ENCODE measurements at regions not wholly inside any gene's neighbourhood (a gene's known extent, or its start where the extent isn't known, plus 50 kb on each side); places are given as distances from the start of the nearest gene placed in this dataset.
"Not testable (repeated sequence)": the region's sequence is repeated elsewhere in the genome, so short reads cannot be mapped to it uniquely, and the experiment has no call there.

- DNase-seq, result no peak
These were observed 859.1 kb upstream of the ACVR2A start for GRCh38 chr2:146985753-146986152.

GRCh38 chr2:146984014-146984413 lies 860.8 kb upstream of the ACVR2A start:
- in situ Hi-C loops (cut with HindIII; ENCODE audit: low pct_ligation_motif_present, low pct_unique_long_range_greater_than_20kb, low sequenced_read_pairs), result no loop called here
- DNase-seq, result no peak

More at GRCh38 chr2:146985753-146986152, 859.1 kb upstream of the ACVR2A start:
- in situ Hi-C loops (cut with HindIII; ENCODE audit: low pct_ligation_motif_present, low pct_unique_long_range_greater_than_20kb, low sequenced_read_pairs), result no loop called here

- in situ Hi-C loops (cut with HindIII; ENCODE audit: low pct_ligation_motif_present, low pct_unique_long_range_greater_than_20kb, low sequenced_read_pairs), result no loop called here
- DNase-seq, result no peak
These were observed 862.4 kb upstream of the ACVR2A start for GRCh38 chr2:146982393-146982846.

GRCh38 chr2:146981921-146982320 lies 862.9 kb upstream of the ACVR2A start:
- DNase-seq, result no peak
- in situ Hi-C loops (cut with HindIII; ENCODE audit: low pct_ligation_motif_present, low pct_unique_long_range_greater_than_20kb, low sequenced_read_pairs), result no loop called here

DNA sequence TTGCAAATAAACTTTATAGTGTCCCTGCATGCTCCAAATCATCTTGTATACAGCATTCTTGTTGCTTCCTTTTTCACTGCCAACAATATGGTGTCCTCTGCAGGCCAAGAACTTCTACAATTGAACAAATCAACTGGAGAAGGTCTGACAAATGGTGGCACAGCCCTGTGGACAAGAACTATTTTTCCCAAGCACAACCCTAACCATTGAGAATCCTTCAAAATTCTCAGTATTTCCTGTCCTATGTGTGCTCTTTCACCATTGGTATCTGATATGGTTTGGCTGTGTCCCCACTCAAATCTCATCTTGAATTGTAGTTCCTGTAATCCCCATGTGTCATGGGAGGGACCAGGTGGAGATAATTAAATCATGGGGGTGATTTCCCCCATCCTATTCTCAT lies 865.1 kb upstream of the ACVR2A start:
- in situ Hi-C loops (cut with HindIII; ENCODE audit: low pct_ligation_motif_present, low pct_unique_long_range_greater_than_20kb, low sequenced_read_pairs), result no loop called here
- no peak for DNase-seq

- no peak for DNase-seq
- in situ Hi-C loops (cut with HindIII; ENCODE audit: low pct_ligation_motif_present, low pct_unique_long_range_greater_than_20kb, low sequenced_read_pairs), result no loop called here
These were observed 866.0 kb upstream of the ACVR2A start for GRCh38 chr2:146978577-146979555.

DNA sequence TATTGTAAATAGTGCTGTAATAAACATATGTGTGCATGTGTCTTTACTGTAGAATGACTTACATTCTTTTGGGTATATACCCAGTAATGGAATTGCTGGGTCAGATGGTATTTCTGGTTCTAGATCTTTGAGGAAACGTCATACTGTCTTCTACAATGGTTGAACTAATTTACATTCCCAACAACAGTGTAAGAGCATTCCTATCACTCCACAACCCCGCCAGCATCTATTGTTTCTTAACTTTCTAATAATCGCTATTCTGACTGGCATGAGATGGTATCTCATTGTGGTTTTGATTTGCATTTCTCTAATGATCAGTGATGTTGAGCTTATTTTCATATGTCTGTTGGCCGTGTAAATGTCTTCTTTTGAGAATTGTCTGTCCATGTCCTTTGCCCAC lies 873.8 kb upstream of the ACVR2A start:
- in situ Hi-C loops (cut with HindIII; ENCODE audit: low pct_ligation_motif_present, low pct_unique_long_range_greater_than_20kb, low sequenced_read_pairs), result not testable (repeated sequence)

DNA sequence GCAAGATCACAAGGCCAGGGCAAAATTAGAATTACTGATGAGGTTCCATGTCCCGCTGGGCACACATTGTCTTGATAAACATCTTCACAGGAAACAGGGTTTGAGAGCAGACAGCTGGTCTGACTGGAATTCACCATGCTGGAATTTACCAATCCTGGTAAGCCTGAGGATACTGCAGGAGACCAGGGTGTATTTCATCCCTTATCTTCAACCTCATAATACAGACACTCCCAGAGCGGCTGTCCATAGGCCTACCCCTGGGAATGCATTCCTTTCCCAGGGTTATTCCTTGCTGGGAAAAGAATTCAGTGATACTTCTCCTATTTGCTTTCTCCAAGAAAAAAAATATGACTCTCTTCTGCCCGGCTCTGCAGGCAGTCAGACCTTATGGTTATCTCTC lies 875.1 kb upstream of the ACVR2A start:
- in situ Hi-C loops (cut with HindIII; ENCODE audit: low pct_ligation_motif_present, low pct_unique_long_range_greater_than_20kb, low sequenced_read_pairs); DNase-seq: not testable (repeated sequence)

More for the DNA sequence above, 873.8 kb upstream of the ACVR2A start:
- not testable (repeated sequence) for DNase-seq

GRCh38 chr2:146964494-146964893 lies 880.3 kb upstream of the ACVR2A start:
- in situ Hi-C loops (cut with HindIII; ENCODE audit: low pct_ligation_motif_present, low pct_unique_long_range_greater_than_20kb, low sequenced_read_pairs), result no loop called here
- no peak for DNase-seq

- no peak for DNase-seq
These were observed 890.3 kb upstream of the ACVR2A start for GRCh38 chr2:146954544-146954943.

GRCh38 chr2:146952696-146953095 lies 892.1 kb upstream of the ACVR2A start:
- no peak for DNase-seq

More at GRCh38 chr2:146954544-146954943, 890.3 kb upstream of the ACVR2A start:
- in situ Hi-C loops (cut with HindIII; ENCODE audit: low pct_ligation_motif_present, low pct_unique_long_range_greater_than_20kb, low sequenced_read_pairs), result no loop called here

GRCh38 chr2:146950911-146951310 lies 893.9 kb upstream of the ACVR2A start:
- in situ Hi-C loops (cut with HindIII; ENCODE audit: low pct_ligation_motif_present, low pct_unique_long_range_greater_than_20kb, low sequenced_read_pairs), result no loop called here
- DNase-seq, result no peak

More at GRCh38 chr2:146952696-146953095, 892.1 kb upstream of the ACVR2A start:
- in situ Hi-C loops (cut with HindIII; ENCODE audit: low pct_ligation_motif_present, low pct_unique_long_range_greater_than_20kb, low sequenced_read_pairs), result no loop called here

- DNase-seq, result no peak
- in situ Hi-C loops (cut with HindIII; ENCODE audit: low pct_ligation_motif_present, low pct_unique_long_range_greater_than_20kb, low sequenced_read_pairs), result no loop called here
These were observed 894.5 kb upstream of the ACVR2A start for GRCh38 chr2:146950361-146950760.

DNA sequence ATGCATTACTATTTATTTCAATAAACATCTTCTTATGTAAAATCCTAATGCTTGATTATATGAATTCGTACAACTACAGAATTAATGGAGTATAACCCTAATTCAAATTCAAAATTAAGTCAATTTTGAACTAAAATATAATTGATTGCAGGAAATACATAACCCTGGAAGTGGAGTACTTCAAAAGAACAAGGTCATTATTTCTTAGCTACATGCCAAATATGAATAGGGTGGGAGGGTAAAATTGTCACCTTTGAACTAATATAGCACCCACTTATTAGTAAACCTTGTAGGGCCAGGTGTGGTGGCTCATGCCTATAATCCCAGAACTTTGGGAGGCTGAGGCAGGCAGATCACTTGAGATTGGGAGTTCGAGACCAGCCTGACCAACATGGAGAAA lies 895.4 kb upstream of the ACVR2A start:
- DNase-seq, result no peak
- in situ Hi-C loops (cut with HindIII; ENCODE audit: low pct_ligation_motif_present, low pct_unique_long_range_greater_than_20kb, low sequenced_read_pairs), result no loop called here

GRCh38 chr2:146944601-146945000 lies 900.2 kb upstream of the ACVR2A start:
- in situ Hi-C loops (cut with HindIII; ENCODE audit: low pct_ligation_motif_present, low pct_unique_long_range_greater_than_20kb, low sequenced_read_pairs), result no loop called here
- DNase-seq, result no peak

GRCh38 chr2:146939991-146940685 lies 904.7 kb upstream of the ACVR2A start:
- in situ Hi-C loops (cut with HindIII; ENCODE audit: low pct_ligation_motif_present, low pct_unique_long_range_greater_than_20kb, low sequenced_read_pairs), result no loop called here
- no peak for DNase-seq

GRCh38 chr2:146934921-146935320 lies 909.9 kb upstream of the ACVR2A start:
- in situ Hi-C loops (cut with HindIII; ENCODE audit: low pct_ligation_motif_present, low pct_unique_long_range_greater_than_20kb, low sequenced_read_pairs), result no loop called here
- no peak for DNase-seq

DNA sequence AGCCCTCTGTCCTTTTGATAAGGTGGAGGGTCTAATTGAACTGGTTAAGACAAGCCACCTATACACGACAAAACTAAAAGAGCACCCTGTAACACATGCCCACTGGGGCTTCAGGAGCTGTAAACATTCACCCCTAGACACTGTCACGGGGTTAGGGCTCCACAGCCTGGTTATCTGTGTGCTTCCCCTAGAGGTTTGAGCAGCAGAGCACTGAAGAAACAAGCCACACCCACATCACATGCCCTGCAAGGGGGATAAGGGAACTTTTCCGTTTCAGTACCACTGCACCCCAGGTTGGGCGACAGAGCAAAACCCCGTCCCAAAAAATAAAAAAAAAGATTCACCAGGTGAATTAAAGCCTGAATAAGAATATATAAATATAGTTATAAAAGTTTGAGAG lies 913.7 kb upstream of the ACVR2A start:
- DNase-seq, result no peak
- in situ Hi-C loops (cut with HindIII; ENCODE audit: low pct_ligation_motif_present, low pct_unique_long_range_greater_than_20kb, low sequenced_read_pairs), result no loop called here

DNA sequence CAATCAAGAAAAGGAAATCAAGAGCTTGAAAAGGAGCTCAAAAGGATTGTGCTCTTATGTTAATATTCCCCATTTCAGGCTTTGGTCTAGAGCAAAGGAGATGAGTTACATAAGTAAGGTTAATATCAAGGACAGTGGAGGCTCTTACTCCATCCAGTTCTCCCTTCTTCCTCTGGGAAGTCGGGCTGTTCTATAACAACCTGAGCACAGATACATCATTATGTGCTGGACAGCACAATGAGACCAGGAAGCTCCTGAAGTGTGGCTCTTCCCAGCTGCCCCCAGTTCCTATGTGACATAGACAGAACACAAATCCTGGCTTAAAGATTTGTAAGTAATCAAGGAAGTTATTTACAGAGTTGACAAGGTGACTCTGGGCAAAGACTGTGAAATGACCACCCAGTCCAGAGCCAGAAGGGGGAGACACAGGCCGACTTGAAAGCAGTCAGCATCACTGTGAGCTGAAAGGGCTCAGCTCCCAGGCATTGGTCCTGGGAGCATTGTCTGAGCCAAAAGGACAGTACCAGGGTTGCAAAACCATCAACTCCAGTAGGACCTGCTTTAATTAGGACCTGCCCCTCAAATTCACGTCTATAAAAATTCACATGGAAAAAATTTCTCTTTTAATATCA lies 917.6 kb upstream of the ACVR2A start:
- in situ Hi-C loops (cut with HindIII; ENCODE audit: low pct_ligation_motif_present, low pct_unique_long_range_greater_than_20kb, low sequenced_read_pairs), result no loop called here
- peak; percentile 27 for DNase-seq
